Ammon's horn (tissue), 1 donor: ENCODE measurements at regions not wholly inside any gene's neighbourhood (a gene's known extent, or its start where the extent isn't known, plus 50 kb on each side); places are given as distances from the start of the nearest gene placed in this dataset.
A peak's percentile ranks its signal among the peaks of the same experiment; 100 is the strongest.

Experiments
- DNase-seq: peaks from one replicate; pipeline ENCODE4 v3.0.0-alpha.2; 2016; ENCODE audit warnings: low spot score

DNA sequence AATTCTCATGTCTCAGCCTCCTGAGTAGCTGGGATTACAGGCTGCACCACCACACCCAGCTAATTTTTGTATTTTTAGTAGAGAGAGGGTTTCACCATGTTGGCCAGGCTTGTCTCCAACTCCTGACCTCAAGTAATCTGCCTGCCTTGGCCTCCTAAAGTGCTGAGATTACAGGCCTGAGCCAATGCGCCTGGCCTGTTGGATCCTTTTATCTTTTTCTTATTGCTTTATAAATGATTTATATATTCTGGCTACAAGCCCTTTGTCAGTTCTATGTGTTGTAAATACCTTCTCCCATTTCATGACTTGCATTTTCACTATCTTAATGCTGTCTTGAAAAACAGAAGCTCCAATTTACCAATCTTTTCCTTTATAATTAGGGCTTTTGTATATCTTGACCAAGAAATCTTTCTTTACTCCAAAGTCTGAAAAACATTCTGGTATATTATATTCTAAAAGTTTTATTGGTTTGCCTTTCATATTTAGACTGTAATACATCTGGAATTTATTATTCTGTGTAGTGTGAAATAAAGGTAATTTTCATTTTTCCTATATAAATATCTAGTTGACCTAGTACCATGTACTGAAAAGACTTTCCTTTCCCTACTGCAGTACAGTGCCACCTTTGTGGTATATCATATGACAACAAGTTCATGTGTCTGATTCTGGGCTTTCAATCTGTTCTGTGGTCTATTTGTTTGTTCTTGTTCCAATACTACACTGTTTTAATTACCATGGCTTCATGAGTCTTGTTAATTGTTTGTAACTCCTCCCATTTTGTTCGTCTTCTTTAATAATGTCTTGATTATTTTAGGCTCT lies 52.9 kb upstream of the RNU6-1 start:
- no peak for DNase-seq

- DNase-seq: no peak
Measured at GRCh38 chr15:67895237-67895636, 55.4 kb upstream of the RNU6-1 start.

DNA sequence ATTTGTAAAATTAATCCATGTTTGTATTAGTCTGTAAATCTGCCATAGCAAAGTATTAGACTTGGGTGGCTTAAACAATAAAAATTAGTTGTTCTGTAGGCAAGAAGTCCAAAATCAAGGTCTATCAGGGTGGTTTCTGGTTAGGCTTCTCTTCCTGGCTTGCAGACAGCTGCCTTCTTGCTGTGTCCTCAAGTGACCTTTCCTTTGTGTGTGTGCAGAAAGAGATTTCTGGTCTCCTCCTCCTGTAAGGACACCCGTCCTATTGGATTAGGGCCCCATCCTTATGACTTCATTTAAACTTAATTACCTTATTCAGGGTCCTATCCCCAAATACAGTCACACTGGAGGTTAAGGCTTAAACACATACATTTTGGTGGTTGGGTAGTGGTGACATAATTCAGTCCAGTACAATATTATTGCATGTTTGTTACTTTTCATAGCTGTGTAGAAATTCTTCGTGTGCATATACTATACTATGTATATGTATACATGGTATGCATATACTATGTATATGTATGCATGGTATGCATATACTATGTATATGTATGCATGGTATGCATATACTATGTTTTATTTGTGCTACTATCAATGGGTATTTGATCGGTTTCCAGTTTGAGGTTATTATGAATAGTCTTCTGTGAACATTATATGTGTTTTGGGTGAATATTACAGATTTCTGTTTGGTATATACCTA lies 57.9 kb upstream of the RNU6-1 start:
- no peak for DNase-seq

DNA sequence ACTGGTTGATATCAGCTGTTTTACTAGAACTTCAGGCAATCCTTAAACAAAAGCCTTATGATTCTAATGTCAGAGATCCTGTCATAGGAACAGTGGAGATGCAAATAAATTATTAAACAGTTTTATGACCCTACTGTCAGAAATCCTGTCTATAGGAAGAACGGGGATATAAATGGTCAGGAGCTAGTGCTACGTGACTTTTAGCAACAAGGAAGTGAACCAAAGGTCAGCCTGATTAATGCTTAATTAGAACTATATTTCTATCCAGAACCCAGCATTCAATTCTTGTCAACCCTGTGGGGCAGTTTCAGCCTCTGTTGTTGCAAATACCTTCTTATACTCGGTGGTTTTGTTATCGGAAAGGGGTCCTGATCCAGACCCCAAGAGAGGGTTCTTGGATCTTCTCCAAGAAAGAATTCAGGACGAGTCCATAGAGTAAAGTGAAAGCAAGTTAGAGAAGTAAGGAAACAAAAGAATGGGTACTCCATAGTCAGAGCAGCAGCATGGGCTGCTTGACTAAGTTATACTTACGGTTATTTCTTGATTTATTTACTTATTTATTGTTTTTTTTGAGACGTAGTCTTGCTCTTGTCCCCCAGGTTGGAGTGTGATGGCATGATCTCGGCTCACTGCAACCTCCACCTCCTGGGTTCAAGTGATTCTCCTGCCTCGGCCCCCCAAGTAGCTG lies 59.9 kb upstream of the RNU6-1 start:
- DNase-seq: no peak

GRCh38 chr15:67900621-67901147 lies 60.8 kb upstream of the RNU6-1 start:
- no peak for DNase-seq

- DNase-seq: no peak
Measured at GRCh38 chr15:67901922-67902321, 62.1 kb upstream of the RNU6-1 start.

GRCh38 chr15:67902579-67903009 lies 62.7 kb upstream of the RNU6-1 start:
- no peak for DNase-seq

GRCh38 chr15:67903708-67904107 lies 63.9 kb upstream of the RNU6-1 start:
- no peak for DNase-seq

DNA sequence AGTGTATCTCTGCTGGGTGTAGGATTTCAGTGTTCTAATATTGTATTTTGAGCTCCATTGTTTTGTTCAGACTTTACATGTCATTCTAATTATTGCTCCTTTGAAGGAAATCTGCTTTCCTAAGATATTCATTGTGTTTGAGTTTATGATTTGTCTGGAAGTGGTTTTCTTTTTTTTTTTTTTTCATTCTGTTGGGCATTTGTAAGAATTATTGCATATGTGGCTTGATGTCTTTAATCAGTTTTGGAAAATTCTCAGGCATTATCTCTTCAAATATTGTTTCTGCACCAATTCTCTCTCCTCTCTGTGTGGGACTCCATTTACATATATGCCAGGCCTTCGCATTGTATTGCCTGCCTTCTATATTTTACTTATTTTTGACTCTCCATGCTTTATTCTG lies 65.8 kb upstream of the RNU6-1 start:
- DNase-seq: no peak

DNA sequence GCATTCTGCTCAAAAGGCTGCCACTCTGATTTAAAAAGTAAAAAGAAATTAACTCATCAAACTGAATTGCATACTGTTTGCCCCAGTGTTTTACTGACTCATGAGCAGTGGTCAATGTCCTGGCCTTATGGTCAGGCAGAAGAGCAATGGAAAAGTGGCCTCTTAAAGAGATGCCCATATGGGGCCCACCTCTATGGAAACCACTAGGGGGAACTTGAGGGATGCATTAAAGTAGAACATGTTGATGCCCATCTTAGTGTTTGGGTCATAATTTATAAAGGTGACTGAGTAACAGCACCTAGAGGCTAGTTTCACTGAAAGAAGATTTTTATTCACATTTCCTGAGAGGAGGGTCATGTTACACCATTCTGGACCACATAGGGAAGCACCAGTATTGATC lies 66.5 kb upstream of the RNU6-1 start:
- DNase-seq: no peak

DNA sequence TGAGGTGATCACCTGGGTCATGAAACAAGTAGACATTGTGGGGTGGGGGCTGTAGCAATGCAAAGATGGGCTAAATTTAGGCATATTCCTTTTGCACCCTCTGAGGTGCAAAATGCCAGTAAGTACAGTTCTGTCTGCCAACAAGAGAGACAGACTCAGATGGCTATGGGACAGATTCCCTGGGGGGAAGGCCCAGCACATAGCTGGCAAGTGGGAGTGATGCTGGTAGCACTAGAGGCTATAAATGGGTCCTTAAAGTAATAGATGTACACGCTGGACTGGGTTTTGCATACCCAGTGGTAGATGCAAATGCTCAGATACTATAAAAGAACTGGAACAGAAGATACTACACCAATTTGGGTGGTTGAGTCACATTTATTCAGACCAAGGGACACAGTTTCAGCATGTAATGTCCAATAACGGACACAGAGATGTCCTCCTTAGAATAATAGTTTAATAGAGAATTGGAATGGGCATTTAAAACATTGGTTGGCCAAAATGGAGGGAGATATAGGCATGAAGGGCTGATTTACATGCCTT lies 67.4 kb upstream of the RNU6-1 start:
- no peak for DNase-seq

- no peak for DNase-seq
Measured at GRCh38 chr15:67908756-67909155, 68.9 kb upstream of the RNU6-1 start.

GRCh38 chr15:67911727-67912126 lies 71.9 kb upstream of the RNU6-1 start:
- no peak for DNase-seq

DNA sequence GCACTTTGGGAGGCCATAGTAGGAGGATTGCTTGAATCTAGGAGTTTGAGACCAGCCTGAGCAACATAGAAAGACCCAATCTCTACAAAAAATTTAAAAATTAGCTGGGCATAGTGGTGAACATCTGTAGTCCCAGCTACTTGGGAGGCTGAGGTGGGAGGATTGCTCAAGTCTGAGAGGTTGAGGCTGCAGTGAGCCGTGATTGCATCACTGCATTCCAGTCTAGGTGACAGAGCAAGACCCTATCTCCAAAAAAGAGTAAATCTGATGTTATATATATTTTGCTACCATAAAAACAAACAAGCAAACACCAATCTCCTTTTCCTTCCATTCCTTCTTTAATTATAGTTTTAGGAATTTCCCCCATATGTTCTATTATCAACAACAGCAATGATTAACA lies 74.2 kb upstream of the RNU6-1 start:
- no peak for DNase-seq

GRCh38 chr15:67914537-67915460 lies 75.0 kb upstream of the RNU6-1 start:
- DNase-seq: peak; percentile 56

DNA sequence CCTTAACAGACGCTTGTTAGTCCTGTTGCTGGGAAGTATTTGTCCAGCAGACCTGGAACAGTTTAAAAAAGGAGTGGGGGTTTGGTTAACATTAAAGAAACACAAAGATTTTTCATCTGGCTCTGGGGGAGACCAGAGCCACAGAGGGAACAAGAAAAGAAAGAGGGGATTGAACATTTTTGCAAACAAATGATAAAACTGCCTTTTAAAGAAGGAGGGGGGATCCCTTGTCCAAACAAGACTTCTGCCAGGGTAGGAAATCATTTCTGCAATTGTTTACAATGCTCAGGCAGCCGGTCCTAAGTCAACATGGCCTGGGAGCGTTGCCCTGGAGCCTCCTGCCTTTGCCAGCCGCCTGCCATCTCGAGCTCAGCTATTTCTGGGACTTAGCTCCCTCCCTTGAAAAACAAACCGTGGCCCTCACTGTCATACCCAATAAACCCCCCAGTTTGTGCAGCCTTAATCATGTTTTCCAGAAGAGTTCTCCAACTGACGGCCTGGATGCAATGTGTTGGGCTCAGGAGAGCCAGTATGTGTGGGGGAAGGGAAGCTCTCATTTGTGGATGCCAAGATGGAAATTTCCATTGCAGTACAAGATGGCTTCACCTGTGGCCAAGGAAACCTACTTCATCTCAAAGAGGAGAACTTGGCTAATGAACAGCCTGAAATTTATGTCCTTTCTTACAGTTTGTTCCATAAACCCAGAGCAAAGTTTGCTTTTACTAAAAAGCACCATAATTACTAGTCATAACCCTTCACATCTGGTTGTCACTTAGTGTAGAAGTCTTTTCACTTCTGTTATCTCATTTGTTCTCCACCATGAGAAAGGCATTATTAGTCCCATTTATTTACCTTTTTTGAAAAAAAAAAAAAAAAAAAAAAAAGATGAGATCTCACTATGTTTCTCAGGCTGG lies 75.9 kb upstream of the RNU6-1 start:
- peak; percentile 70 for DNase-seq

DNA sequence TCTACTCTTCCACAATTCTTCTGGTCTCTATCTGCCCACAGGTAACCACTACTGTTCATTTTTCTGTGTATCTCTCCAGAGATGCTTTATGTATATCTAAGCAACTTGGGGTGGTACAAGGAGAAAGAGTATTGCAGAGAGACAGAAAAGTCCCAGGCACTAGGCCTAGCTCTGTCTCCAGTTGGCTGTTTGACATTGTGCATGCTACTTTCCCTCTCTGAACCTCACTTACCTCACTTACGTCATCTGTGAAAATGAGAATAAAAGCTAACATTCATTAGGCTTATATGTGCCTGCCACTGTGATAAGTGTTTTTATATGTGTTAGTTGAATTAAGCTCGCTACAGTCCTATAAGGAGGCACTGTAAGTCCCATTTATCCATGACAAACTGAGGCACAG lies 76.7 kb upstream of the RNU6-1 start:
- no peak for DNase-seq

GRCh38 chr15:67917037-67917436 lies 77.2 kb upstream of the RNU6-1 start:
- no peak for DNase-seq

DNA sequence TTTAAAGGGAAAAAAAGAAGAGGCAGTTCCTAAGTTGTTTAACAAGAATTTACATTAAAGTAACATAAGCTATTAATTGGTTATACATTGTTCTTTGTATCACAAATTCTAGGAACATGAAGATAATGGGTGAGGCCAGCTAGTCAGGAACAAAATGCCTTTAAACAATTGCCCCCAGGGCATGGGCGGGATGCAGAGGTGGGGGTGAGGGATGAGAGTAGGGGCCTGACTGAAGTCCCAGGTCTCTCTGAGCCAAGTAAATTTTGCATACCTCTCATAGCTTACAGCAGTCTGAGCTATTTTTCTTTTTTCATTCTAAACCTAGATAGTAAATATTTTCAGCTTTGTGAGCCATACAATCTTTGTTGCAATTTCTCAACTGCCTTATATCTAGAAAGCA lies 77.8 kb upstream of the RNU6-1 start:
- no peak for DNase-seq

DNA sequence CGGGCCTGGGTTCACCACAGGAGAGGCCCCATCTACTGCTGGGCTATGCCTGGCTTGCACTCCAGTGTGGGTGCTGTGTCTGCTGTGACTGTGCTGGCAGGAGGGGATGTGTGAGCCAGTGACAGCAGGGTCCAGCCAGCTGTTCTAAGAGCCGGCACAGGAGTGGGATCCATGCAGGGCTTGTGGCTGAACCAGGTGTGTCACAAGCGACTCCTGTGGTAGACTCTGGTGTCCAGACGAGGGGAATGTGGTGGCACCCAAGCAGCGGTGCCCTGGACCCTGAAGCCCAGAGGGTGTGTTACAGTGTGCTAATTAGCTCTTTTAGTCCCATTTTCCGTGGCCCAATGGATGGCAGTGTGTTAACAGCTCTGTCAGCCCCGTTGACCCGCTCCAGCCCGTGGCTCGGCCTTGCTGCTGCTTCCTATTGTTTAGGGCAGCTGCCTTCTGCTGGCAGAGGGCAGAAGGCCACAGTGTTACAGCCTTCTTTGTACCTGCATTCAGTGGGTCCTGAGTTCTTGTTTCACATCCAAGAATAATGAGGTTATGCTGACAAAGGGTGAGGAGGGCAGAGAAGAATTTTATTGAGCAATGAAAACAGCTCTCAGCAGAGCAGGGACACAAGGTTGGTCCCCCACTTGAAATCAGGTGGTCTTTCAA lies 78.5 kb upstream of the RNU6-1 start:
- no peak for DNase-seq
